Fibroblast of pulmonary artery (primary cell): ENCODE measurements at regions not wholly inside any gene's neighbourhood (a gene's known extent, or its start where the extent isn't known, plus 50 kb on each side); places are given as distances from the start of the nearest gene placed in this dataset.

Experiments
- DNase-seq: peaks from one replicate; pipeline ENCODE4 v3.0.0-alpha.2; 2010; ENCODE audit warnings: low read depth
- H3K4me3 ChIP-seq: replicated peaks from 2 replicates; pipeline ENCODE4 v1.5.1; 2011; ENCODE audit warnings: low read depth, mild to moderate bottlenecking, control low read depth, low read length, moderate library complexity
- CTCF ChIP-seq: IDR thresholded peaks from 2 replicates; pipeline ENCODE4 v1.5.1; 2011; ENCODE audit warnings: mild to moderate bottlenecking, control low read depth, low read length, inconsistent platforms; ENCODE audit errors: missing control alignments

- TF ChIP-seq CTCF: no peak
- no peak for DNase-seq
- H3K4me3 ChIP-seq: no peak overlapping the region
Measured at GRCh38 chr1:80778094-80778840, 1022.5 kb upstream of the ADGRL2 start.

- DNase-seq: no peak
- H3K4me3 ChIP-seq: no peak overlapping the region
- no peak for TF ChIP-seq CTCF
Measured at GRCh38 chr1:80776266-80776665, 1024.5 kb upstream of the ADGRL2 start.

DNA sequence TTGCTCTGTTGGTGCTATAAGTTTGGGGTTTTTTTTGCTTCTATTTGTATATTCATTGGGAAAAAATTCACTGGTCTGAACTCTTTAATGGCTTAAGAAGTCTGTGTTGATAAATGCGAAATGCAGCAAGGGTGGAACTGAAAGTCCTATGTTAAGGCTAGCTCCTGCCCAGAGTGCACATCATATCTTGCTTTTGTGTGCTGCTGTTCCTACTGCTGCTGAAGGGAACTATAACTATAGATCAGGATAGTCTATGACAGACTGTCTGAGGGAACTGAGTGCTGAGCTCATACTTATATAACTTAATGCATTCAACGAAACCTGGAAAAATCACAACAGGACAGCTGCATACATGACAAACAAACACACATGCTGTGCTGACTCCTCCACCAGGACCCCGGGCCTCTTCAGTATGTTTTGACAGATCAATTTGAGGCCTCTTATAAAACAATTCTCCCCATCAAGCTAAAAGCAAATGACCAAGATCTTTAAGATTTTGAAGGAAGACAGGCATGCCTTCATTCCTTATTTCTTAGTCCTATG, 1031.5 kb upstream of the ADGRL2 start:
- TF ChIP-seq CTCF: no peak
- DNase-seq: no peak
- no peak overlapping the region for H3K4me3 ChIP-seq

DNA sequence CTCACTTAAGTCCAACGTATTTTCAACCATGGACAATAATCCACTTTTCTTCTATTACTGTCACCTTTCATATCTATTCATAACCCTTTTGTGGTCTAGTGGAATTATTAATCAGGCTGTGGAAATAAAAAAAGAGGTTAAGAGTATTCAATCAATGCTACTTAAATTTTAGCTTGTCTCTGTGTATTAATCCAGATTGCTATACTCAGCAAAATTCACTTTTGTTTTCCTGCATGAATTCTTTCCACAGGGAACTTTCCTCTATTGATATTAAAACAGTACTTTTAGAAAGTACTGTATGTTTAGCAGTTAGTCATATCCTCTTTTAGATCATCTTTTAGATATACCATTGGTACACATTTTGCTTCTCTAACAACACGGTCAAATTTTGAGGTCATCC, 1033.0 kb upstream of the ADGRL2 start:
- H3K4me3 ChIP-seq: no peak overlapping the region
- DNase-seq: no peak
- TF ChIP-seq CTCF: no peak

DNA sequence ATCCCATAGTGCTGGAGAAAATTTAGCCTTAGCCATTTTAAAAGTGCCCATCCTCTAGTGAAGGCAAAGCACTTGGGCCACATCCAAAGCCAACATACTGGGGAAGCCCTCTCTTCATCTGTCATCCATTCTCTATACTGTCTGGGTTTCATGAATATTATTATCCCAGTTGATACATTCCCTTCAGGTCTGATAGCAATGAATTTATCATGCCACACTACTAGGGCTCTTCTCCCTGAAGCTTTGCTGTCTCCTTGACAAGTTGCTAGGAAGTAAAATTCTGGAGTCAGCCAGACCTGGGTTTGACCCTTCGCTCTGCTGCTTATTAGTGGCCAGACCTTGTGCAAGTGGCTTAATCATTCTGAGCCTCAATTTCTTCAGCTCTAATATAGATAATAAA, 1041.4 kb upstream of the ADGRL2 start:
- no peak for TF ChIP-seq CTCF
- DNase-seq: no peak
- H3K4me3 ChIP-seq: no peak overlapping the region

DNA sequence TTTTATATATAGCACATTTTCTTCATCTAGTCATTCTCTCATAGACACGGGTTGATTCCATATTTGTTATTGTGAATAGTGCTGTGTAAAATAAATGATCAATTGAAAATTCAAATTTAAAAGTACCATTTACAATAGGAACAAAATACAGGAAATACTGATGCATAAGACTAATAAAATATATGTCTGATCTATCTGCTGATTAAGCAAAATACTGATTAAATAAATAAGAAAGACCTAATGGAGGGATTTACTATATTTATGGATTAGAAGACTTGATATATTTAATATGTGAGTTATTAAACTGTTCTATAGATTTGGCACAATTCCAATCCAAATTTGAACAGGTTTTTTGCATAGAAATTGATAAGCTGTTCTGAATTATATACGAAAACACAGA, 1044.8 kb upstream of the ADGRL2 start:
- H3K4me3 ChIP-seq: no peak overlapping the region
- no peak for DNase-seq
- no peak for TF ChIP-seq CTCF

DNA sequence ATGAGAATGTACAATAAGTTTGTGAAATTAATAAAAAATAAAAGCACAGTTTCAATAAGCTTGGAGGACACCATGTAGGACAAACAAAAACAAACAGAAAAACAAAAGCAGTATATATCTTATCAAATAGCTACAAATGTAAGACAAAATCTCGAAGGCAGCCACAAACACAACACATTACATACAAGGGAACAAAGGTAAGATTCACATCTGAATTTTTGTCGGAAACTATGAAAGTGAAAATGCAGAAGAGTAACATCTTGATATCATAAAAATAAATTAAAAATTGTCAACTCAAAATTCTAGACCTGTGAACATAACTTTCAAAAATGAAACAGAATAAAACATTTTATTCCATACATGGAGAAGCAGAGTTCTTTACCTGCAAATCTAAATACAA, 1049.5 kb upstream of the ADGRL2 start:
- no peak for DNase-seq
- no peak for TF ChIP-seq CTCF
- no peak overlapping the region for H3K4me3 ChIP-seq
